DOHH2 (cell line): ENCODE measurements at regions not wholly inside any gene's neighbourhood (a gene's known extent, or its start where the extent isn't known, plus 50 kb on each side); places are given as distances from the start of the nearest gene placed in this dataset.

ENCODE experiments used
- EZH2phosphoT487 ChIP-seq: fragments of 200-600 bp; sonication (generic); IDR thresholded peaks from 2 replicates; pipeline ENCODE4 v1.6.1; 2017; ENCODE audit warnings: borderline replicate concordance, mild to moderate bottlenecking, antibody characterized with exemption, low read length, moderate library complexity, mixed read lengths
- TF ChIP-seq, protein P1 (sequence below): fragments of 200-600 bp; sonication (generic); IDR thresholded peaks from one replicate; pipeline ENCODE4 v1.5.1; 2014; ENCODE audit warnings: antibody characterized with exemption, mild to moderate bottlenecking, low read depth, low read length; ENCODE audit not compliant: poor library complexity, severe bottlenecking

DNA sequence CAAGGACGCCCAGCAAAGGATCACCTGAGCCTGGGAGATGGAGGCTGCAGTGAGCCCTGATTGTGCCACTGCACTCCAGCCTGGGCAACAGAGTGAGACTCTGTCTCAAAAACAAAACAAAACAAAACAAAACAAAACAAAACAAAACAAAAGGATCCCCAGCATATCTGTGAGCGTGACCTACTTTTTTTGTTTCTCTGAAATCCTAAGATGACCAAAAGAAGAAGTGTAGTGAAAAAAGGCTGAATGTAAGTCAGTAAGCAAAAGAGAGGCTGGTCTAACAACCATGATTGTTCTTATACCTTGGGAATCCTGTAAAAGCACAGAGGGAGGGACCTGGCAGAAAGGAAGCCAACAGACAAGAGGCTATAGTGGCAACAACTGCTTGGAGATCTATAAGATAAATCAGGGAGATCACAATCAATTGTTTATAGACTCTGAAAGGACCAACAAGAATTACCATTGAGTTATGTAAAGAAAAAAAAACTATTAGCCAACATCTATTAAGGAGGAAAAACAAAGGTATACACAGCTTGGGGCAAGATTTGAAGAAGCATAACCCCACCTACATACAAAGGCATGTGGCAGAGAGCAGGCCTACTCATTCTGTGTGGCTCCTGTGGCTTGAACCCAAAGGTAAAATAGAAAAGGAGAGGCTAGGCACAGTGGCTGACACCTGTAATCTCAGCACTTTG, 255.2 kb upstream of the KLF14 start:
- TF ChIP-seq, protein P1, sequence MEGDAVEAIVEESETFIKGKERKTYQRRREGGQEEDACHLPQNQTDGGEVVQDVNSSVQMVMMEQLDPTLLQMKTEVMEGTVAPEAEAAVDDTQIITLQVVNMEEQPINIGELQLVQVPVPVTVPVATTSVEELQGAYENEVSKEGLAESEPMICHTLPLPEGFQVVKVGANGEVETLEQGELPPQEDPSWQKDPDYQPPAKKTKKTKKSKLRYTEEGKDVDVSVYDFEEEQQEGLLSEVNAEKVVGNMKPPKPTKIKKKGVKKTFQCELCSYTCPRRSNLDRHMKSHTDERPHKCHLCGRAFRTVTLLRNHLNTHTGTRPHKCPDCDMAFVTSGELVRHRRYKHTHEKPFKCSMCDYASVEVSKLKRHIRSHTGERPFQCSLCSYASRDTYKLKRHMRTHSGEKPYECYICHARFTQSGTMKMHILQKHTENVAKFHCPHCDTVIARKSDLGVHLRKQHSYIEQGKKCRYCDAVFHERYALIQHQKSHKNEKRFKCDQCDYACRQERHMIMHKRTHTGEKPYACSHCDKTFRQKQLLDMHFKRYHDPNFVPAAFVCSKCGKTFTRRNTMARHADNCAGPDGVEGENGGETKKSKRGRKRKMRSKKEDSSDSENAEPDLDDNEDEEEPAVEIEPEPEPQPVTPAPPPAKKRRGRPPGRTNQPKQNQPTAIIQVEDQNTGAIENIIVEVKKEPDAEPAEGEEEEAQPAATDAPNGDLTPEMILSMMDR = no peak
- no peak for TF ChIP-seq EZH2phosphoT487
